Brain pericyte (primary cell): ENCODE measurements at regions not wholly inside any gene's neighbourhood (a gene's known extent, or its start where the extent isn't known, plus 50 kb on each side); places are given as distances from the start of the nearest gene placed in this dataset.

Source experiments
- DNase-seq: peaks from one replicate; pipeline ENCODE4 v3.0.0-alpha.2; 2012; ENCODE audit warnings: low read depth, low spot score

DNA sequence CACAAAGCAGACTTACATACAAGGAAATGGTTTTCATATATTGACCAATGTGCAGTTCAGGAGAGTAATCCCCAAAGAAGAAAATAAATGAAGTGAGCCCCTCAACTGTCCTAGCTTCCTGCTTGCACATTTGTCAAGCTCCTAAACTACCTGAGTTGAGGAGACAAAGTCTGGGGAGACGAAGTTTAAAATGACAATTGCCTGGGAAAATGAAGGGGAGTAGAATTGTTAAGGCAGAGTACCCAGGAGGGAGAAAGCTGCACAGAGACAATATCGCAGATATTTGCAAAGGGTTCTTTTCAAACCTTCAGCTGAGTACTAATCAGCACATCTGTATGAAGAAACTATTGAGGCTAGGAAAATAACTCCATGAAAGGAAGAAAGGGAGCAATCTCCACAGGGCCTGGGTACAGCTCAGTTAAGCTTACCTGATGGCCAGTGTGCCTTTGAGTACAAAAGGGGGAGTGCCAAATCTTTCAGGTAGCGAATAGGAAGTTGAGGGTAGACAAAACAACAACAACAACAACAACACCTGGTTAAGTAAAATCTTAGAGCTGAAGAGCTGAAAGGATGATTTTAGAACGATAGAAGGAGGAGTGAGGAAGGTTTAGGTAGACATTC lies 1700.1 kb upstream of the PRR20A start:
- DNase-seq: no peak

DNA sequence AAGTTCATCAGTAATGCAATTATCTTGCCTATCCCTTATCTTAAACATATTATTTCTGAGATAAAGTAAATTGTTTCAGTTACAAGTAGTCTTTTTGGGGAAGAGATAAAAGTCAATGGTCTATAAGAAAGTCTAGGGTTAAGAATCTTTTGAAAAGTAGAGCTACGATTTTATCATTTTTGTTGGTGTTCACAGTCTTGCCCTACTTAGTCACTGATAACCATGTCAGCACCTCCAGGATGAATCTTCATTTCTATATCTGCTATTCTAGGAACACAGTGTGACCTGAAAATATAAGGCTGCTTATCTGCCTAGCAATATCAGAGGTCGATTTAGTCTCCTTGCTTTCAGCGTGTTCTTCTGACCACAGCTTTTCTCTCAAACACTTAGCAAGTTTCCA lies 1676.5 kb upstream of the PRR20A start:
- DNase-seq: no peak

DNA sequence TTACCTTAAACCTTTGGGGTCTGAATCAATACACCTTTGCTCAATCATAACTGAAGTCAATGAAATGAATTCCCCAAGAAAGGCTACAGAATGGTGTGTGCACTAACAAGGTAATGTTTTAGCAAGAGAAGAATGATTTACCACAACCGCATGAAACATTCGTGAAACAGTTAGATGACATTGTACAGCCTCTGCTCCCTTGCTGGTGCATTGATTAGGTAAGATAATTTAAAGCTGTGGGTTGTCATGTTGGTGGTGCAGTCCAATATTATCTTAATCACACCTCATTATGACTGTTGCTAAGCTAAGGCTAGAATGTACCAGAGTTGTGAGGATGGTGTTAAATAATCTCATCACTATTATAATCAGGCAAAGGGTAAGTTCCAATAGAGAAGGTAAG lies 1673.2 kb upstream of the PRR20A start:
- no peak for DNase-seq

DNA sequence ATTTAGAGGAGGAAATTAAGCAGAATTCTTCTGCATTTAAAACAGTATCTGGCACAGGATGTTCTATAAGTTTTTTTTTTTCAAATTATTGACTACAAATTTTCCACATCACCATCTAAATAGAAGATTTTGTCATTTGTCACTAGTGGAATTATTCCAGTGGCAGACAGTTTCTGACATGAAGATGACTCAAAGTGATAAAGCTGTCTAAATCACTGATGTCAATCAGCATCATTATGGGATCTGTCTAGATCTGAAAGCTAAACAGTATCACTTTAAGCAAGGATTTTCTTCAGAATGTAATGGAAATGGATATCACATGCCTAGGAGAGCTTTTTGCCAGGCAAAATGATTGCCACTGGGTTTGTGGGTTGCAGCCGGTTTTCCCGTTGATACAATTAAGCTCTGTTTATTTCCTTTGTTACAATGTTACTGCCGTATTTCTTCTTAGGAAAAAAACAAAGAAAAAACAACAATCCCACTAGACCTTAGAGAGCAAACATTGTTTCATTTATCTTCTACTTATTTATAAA lies 1657.0 kb upstream of the PRR20A start:
- DNase-seq: no peak

DNA sequence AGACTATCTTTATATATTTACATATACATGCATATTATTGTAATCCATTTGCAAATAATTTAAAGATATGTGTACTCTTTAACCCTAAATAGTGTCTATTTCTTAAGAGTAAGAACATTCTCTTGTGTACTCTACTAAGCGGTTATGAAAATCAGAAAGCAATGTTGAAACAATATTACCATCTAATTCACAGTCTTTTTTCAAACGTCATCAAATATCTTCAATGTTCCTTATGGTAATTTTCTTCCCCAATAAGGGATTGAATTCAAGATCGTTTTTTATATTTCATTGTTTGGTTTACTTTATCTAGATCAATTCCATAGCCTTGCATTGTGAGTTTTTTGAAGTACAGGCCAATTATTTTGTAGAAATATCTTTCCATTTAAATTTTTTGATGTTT lies 1647.4 kb upstream of the PRR20A start:
- no peak for DNase-seq

DNA sequence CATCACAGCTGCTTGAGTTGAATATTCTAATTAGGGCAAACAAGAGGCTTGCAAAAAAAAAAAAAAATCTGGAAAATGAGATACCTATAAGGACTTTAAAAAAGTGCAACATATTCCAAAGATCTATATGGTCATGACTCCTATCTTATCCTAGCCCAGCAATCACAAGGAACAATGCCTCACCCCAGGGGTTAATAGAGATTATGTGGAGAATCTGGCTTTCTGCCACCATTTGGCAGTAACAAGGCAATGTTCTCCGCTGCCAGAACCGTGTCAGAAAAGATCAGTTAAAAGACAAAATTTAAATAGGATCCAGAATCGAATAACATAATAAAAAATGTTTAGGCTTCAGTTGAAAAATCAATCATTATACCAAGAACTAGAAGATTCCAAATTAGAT lies 1643.2 kb upstream of the PRR20A start:
- no peak for DNase-seq

DNA sequence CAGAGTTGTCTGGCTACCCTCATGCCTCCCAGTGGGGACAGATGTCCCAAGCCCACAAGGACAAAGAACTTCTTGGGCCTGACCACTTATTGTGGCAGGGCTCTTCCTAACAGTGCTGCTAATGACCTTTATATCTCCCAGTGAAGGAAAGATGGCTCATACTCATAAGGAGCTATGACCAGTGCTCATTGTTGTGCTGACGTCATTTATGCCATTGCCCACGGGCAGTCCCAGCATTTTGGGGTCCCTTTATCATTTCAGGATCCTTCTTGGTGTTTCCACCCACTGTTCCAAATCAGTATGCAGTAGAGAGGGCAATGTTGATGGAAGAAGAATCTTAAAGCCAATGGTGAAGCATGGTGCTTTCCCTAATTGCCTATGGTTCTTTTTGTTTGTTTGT lies 1640.0 kb upstream of the PRR20A start:
- no peak for DNase-seq

DNA sequence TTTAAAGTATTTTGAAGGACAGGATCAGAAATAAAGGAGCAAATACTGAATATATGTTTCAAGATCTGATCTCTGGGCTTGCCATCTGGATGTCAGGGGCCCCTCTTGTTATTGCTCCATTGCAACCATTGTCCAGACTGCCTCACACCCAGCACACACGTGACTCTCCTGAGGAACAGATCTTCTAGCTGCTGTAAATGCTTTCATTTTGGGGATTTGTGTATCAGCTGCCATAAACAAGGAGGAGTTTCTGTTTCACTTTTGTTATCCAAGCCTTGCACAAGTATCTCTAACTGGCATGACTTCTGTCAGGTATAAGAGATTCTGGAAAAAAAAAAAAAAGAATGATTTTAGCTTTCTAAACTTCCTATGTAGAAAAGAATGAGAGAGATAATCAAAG lies 1624.1 kb upstream of the PRR20A start:
- DNase-seq: no peak

DNA sequence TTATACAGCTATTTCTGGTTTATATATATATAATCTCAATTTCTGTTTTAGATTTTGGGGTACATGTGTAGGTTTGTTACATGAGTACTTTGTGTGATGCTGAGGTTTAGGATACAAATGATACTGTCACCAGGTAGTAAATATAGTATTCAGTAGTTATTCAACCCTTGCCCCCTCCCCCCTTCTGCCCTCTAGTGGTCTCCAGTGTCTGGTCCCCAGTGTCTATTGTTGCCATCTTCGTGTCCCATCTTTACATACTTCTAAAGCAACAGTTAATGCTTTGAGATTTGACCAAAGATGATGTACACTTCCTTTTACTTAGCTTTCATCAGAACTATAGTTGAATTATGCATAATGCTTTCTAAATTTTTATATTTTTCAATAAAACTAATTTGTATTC lies 1623.4 kb upstream of the PRR20A start:
- DNase-seq: no peak

DNA sequence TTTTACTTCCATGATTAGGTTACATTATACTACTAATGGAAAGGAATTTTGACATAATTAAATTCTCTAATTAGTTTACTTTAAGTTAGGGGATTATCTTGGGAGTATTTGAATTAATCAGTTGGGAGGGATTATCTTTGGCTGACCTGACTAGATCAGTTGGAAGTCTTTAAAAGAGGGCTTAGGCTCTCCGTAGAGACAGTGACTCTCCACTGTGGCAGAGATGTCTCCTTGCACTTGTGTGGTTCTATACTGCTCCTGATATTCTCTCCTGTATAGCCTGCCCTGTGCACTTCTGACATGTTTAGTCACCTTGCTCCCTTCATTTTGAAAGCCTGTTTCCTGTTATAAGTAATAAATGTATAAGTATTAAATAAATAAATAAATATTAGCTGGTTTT lies 1612.3 kb upstream of the PRR20A start:
- DNase-seq: no peak

DNA sequence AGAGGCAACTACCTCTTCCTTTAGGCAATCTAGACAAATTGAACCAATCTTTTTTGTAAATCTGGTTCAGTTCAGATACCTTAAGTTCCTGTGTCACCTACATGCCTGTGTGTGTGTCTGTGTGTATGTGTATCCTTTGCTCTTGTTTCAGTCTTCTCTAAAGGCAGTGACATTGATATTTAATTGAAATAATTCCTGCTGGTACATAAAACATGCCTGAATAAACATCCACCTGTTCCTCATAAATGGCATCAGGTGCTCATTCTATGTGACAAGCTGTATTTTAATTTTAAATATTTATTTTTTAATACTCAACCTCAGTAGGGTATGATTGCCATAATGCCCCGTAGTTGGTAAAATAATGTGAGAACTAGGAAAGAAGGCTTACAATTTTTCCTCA lies 1606.4 kb upstream of the PRR20A start:
- DNase-seq: no peak

DNA sequence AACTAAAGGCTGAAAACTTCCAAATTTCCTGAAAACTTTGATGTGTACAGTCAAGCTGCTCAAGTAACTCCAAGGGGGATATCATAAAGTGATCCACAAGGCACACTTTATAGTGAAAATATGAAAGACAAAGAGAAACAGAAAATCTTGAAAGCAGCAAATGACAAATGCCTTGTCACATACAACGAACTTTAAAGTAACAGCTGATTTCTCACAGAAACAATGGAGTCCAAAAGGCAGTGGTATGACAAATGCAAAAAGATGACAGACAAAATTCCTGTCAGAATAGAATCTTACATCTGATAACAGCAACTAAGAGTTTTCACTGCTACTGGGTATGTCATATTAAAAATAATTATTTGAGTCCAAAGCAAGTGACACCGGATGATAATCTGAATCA lies 1602.3 kb upstream of the PRR20A start:
- DNase-seq: no peak

DNA sequence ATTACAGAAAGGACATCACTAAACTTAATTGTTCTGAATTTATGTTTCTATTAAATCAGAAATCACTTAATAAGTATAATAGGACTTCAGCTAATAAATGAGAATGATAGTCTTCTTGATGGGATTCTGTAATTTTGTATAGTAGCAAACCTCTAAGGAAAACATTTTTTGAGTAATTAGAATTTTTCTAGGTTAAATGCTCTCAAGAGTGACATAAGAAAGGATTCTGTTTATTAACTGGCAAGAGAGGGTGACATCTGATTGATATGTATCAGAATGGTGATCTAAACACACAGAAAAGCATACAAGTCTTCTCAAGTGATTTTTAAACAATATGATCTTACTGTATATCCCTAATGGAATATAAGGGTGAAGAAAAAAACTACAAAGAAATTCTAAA lies 1597.7 kb upstream of the PRR20A start:
- no peak for DNase-seq

DNA sequence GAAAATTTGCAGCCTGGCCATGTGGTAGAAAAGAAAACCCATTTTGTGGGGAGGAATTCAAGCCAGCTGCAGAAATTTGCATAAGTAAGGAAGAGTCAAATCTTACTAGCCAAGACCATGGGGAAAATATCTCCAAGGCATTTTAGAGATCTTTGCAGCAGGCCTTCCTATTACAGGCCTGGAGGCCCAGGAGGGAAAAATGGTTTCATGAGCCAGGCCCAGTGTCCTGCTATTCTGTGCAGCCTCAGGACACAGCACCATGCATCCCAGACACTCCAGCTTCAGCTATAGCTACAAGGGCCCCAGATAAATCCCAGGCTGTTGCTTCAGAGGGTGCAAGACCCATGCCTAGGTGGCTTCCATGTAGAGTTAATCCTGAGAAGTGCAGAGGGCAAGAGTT lies 1590.1 kb upstream of the PRR20A start:
- DNase-seq: no peak

DNA sequence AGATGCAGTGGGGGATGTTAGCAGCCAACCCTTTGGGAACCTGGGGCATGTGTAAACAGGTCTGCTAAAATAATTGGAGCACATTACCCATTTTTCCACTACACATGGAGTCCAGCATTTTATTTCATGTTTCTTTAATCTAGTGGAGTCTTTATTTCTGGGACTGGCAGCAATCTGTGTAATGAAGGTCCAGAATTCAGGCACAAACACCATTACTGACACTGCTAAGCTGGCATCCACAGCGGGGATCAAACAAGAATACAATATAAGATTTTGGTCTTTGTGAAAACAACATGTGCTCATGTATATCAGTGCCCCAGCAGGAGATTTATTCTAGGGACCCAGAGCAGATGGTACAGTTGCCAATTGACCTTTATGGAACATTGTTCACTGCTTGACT lies 1587.0 kb upstream of the PRR20A start:
- no peak for DNase-seq

DNA sequence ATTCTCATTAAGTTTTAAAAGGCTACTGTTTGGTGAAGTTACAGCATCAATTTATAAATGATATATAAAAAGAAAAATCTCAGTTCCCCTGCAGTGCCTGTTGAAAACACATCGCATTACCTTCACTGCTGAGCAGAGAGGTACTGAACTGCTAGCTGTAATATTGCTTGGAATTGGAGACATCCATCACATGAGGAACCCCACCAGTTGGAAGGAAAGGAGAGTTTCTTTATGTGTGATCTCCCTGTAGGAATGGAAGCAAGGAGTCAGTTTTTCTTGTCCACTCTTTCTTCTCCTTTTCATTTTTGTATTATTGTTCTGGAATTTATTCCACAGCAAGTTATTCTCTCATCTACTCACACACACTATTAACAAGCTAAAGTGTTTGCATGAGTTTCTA lies 1586.0 kb upstream of the PRR20A start:
- no peak for DNase-seq

DNA sequence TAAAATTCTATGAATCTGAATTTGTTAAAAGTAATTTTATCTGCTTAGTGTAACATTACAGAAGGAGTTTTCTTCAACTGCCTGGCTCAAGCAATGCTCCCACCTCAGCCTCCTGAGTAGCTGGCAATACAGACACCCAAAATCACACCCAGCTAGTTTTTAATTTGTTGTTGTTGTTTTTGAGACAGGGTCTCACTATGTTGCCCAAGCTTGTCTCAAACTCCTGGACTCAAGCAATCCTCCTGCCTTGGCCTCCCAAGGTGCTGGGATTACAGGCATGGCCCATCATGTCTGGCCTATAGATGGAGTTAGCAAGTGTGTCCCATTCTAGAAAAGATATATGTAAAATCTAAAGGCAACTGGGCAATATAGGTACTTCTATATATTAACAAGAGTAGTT lies 1580.4 kb upstream of the PRR20A start:
- DNase-seq: no peak

DNA sequence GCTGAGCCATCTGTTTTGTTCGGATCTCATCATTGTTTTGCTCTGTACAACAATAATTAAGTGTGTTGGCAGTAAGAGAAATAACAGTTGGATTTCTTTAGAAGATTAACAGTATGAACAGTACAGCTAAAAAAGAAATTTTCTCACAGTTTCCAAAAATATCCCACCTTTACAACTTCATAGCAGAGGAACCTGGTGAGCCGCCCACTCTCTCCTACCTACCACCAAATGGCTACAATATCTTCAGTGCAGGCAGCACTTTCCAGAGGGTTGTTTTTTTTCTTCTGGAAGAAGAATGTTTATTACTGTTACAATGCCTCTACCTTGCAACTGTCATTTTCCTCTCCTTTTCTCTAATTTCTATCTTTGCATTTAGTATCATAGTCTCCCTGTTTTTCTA lies 1577.5 kb upstream of the PRR20A start:
- no peak for DNase-seq

DNA sequence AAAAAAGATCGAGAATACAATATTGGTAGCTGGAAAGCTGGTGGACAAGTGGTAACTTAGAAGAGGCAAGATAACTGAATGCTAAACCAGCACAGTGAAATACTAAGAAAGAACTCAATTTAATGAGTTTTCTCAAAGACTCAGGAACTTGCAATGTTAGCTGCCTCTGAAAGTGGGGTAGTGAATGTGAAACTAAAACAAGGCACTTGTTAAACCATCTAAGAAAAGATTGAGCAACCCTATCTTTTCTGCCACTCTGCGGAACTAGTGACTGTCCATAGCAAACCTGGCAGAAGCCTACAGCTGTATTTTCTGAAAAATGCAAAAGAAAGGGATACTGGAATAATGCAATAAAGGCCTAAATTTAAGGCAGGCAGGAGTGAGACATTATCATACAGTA lies 1574.4 kb upstream of the PRR20A start:
- no peak for DNase-seq

DNA sequence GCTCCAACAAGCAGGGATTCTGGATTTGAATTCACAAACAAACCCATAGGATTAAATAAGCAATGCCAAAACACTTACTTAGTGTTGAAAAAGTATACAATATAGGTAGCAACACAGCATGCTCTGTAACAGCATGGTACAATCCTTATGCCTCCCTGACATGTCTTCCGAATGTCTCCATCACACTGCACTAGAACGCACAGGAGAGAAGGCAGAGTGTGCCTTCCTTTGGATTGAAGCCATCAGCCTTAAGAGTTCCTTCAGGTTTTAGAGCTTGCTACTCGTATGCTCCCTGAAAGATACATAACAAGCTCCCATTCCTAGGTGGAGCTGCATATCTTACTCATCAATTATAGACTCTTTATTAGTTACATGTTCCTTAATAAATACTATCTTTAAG lies 1573.9 kb upstream of the PRR20A start:
- DNase-seq: no peak

DNA sequence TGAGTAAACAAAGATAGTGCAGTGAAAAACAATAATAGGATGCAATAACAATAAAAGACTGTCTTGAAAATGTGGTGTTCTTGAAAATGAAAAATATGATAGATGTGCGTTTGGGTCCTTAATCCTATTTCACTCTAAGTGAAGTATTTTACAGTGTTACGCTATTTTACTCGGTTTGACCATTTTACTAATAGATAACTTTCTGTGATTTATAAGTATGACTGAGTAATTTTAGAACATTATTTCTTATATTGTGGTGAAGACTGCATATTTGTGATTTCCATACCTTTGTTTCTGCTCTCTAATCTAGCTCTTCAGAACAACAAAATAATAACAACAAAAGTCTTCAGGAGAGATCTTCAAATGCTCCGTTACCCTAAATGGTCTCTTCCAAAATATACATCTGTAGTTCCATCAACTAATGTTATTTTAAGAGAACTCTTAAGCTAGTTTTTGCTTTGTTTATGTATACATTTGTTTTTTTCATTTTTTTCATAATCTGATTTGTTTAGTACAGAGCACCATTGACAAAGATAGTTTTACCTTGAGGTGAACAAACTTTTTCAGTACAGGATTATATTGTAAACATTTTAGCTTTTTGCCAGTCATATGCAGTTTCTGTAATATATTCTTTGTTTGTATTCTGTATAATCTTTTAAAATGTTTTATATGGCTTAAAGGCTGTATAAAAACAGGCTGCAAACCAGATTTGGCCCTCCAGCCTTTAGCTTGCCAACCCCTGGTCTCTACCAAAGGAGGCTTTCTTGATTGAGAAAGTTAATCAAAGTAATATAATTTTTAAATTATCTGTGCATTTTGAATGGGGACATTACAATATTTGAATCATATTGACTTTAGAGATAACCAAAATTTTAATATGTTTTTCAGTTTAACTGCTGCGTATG lies 1572.7 kb upstream of the PRR20A start:
- DNase-seq: no peak

DNA sequence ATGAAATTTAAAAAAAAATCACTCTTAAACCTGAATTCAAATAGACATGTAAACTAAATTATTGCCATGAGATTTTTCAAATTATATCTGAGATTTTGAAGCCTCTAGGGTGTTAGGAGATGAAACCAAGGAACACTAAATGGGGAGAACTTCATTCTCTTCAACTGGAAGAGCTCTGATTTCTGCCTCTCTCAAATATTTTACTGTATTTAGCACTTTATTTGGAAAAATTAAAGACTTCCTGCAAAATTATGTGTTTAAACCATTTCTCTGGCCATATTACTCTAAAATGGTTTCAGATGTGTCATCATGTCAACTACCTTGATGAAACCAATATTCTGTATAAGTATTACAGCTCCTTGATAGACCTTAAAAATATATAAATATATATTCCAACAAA lies 1571.6 kb upstream of the PRR20A start:
- no peak for DNase-seq

DNA sequence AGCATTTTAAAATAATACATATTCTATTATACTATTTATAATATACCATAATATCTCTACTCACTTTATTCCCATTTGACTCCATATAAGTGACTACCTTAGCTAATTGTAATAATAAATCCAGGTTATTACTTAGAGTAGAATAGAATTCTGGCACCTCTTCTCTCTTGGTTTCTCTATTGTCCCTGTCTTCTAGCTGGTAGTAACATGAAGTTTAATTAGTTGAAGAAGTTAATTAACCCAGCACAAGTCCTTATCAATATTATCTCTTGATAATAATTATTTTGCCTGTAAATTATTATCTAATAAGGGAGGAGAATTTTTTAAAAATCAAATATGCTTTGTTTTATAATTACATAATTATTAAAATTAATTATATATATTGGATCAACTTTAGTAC lies 1571.2 kb upstream of the PRR20A start:
- no peak for DNase-seq
